Body of pancreas (tissue), 4 donors: ENCODE measurements at regions not wholly inside any gene's neighbourhood (a gene's known extent, or its start where the extent isn't known, plus 50 kb on each side); places are given as distances from the start of the nearest gene placed in this dataset.

ENCODE experiments used
- CTCF ChIP-seq, 7 experiments: fragments of 450-650 bp in 4 of 7; fragments of 200-600 bp in 3 of 7; sonication (generic) in 3 of 7; IDR thresholded peaks; one replicate each; pipeline ENCODE4 v1.5.1; 2016 to 2019; ENCODE audit warnings: antibody characterized with exemption in 7 of 7
- POLR2A ChIP-seq, 3 donors: fragments of 450-650 bp; IDR thresholded peaks; one replicate each; pipeline ENCODE4 v1.6.1; 2016; ENCODE audit warnings: antibody characterized with exemption in 3 of 3, mild to moderate bottlenecking in 2 of 3

DNA sequence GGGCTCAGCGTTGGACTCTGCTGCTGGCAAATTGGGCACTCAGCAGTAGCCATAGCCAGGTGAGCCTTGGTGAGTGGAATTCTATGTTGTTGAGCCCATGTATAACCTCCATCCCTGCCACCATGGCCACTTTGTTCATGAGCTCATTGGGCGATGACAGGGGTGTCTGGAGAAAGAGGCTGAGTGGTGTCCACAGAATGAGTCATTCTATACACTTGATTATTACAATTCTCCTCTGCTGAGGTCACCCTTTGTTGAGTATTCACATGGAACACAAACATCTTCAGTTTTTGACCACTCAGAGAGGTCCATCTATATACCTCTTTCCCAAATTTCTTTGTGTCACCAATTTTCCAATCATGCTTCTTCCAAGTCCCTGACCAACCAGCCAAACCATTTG lies 1341.7 kb downstream of the PCDH7 start:
- TF ChIP-seq CTCF (IDR thresholded peaks at IDR 0.05): no peak
- no peak for TF ChIP-seq POLR2A (IDR thresholded peaks at IDR 0.05)
